Mesendoderm (in vitro differentiated cells): ENCODE measurements at regions not wholly inside any gene's neighbourhood (a gene's known extent, or its start where the extent isn't known, plus 50 kb on each side); places are given as distances from the start of the nearest gene placed in this dataset.

ENCODE experiments used
- DNase-seq: peaks from one replicate; pipeline ENCODE4 v3.0.0; 2013
- H2AK5ac ChIP-seq: 2 replicates; pipeline ENCODE4 v1.6.1; 2013; ENCODE audit warnings: low read length, inconsistent platforms
- H2BK120ac ChIP-seq: 2 replicates; pipeline ENCODE4 v1.6.1; 2013; ENCODE audit warnings: low read depth, mild to moderate bottlenecking, low read length, moderate library complexity, mixed read lengths
- H2BK15ac ChIP-seq: replicated peaks from 2 replicates; pipeline ENCODE4 v1.6.1; 2013; ENCODE audit warnings: low read depth, mild to moderate bottlenecking, moderate library complexity
- H2BK5ac ChIP-seq: 2 replicates; pipeline ENCODE4 v1.6.1; 2013; ENCODE audit warnings: low read length, inconsistent platforms
- H3K18ac ChIP-seq: 2 replicates; pipeline ENCODE4 v1.6.1; 2013; ENCODE audit warnings: mild to moderate bottlenecking, low read length, mixed read lengths
- H3K23ac ChIP-seq: one replicate; pipeline ENCODE4 v1.6.1; 2013; ENCODE audit warnings: low read length
- H3K27ac ChIP-seq: 2 replicates; pipeline ENCODE4 v1.5.1; 2013; ENCODE audit warnings: low read depth, mild to moderate bottlenecking, inconsistent platforms, low read length, moderate library complexity
- H3K27me3 ChIP-seq: 2 replicates; pipeline ENCODE4 v1.6.1; 2013; ENCODE audit warnings: low read length, control low read depth, mild to moderate bottlenecking, inconsistent platforms; ENCODE audit not compliant: insufficient read depth, poor library complexity
- H3K36me3 ChIP-seq: 2 replicates; pipeline ENCODE4 v1.6.1; 2013; ENCODE audit warnings: low read length, inconsistent platforms; ENCODE audit not compliant: control insufficient read depth, insufficient read depth
- H3K4ac ChIP-seq: one replicate; pipeline ENCODE4 v1.6.1; 2013; ENCODE audit warnings: low read depth, mild to moderate bottlenecking, low read length, moderate library complexity
- H3K4me1 ChIP-seq: 2 replicates; pipeline ENCODE4 v1.6.1; 2013; ENCODE audit warnings: low read depth, low read length, inconsistent platforms; ENCODE audit not compliant: control insufficient read depth
- H3K4me2 ChIP-seq: 2 replicates; pipeline ENCODE4 v1.6.1; 2013; ENCODE audit warnings: low read length
- H3K4me3 ChIP-seq: 2 replicates; pipeline ENCODE4 v1.5.1; 2013; ENCODE audit warnings: mild to moderate bottlenecking, low read length
- H3K56ac ChIP-seq: one replicate; pipeline ENCODE4 v1.6.1; 2013; ENCODE audit warnings: low read length
- H3K79me1 ChIP-seq: 2 replicates; pipeline ENCODE4 v1.6.1; 2013; ENCODE audit warnings: low read length, inconsistent platforms
- H3K79me2 ChIP-seq: 2 replicates; pipeline ENCODE4 v1.6.1; 2013; ENCODE audit warnings: mild to moderate bottlenecking, low read length; ENCODE audit not compliant: control insufficient read depth, insufficient read depth
- H3K9ac ChIP-seq: 2 replicates; pipeline ENCODE4 v1.6.1; 2013; ENCODE audit warnings: low read length, inconsistent platforms
- H4K5ac ChIP-seq: one replicate; pipeline ENCODE4 v1.6.1; 2013; ENCODE audit warnings: low read length
- H4K8ac ChIP-seq: one replicate; pipeline ENCODE4 v1.6.1; 2013; ENCODE audit warnings: low read depth, mild to moderate bottlenecking, control low read depth, low read length, moderate library complexity
- WGBS: extraction: QIAGEN DNeasy Blood & Tissue Kit; methylation state at CpG from one replicate; pipeline ENCODE4 v1.1.7; 2013; ENCODE audit warnings: low lambda C conversion rate, missing lambda C conversion rate; ENCODE audit not compliant: insufficient coverage; ENCODE audit errors: extremely low coverage; 5-methylcytosine and 5-hydroxymethylcytosine counted together

DNA sequence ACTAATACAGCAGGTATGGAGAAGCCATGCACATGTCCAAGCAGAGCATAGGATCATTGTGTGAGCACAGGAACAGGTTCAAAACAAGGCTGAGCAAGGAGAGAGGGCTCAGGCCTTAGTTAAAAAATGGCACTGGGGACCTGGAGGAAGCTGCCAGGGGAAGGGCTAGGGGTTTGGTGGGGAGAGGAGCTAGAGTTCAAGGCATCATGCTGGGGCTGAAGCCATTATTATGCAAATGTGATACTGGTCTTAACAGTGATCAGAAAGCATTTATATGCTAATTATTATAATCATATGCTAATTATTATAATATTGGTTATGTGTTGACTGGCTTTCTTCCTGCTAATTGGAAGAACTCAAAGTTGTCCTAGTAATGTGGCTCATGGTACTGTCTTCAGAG lies 546.0 kb upstream of the CFAP20DC start:
- no peak overlapping the region for H2BK15ac ChIP-seq
- no peak overlapping the region for H3K27ac ChIP-seq
- no peak overlapping the region for H3K23ac ChIP-seq
- no peak overlapping the region for H3K18ac ChIP-seq
- no peaks in the 10 kb centered on the region for H3K79me2 ChIP-seq
- no peak overlapping the region for H2AK5ac ChIP-seq
- H2BK5ac ChIP-seq, result no peak overlapping the region
- H3K4ac ChIP-seq, result no peak overlapping the region
- no peak for DNase-seq
- no peak overlapping the region for H2BK120ac ChIP-seq
- H3K79me1 ChIP-seq, result no peaks in the 10 kb centered on the region
- no peaks in the 10 kb centered on the region for H3K4me1 ChIP-seq
- no peak overlapping the region for H3K9ac ChIP-seq
- no peaks in the 10 kb centered on the region for H3K36me3 ChIP-seq
- H4K5ac ChIP-seq, result no peak overlapping the region
- no peaks in the 10 kb centered on the region for H3K27me3 ChIP-seq
- no peak overlapping the region for H3K56ac ChIP-seq
- H3K4me3 ChIP-seq, result no peak overlapping the region
- no peak overlapping the region for H3K4me2 ChIP-seq
- H4K8ac ChIP-seq, result no peak overlapping the region

DNA sequence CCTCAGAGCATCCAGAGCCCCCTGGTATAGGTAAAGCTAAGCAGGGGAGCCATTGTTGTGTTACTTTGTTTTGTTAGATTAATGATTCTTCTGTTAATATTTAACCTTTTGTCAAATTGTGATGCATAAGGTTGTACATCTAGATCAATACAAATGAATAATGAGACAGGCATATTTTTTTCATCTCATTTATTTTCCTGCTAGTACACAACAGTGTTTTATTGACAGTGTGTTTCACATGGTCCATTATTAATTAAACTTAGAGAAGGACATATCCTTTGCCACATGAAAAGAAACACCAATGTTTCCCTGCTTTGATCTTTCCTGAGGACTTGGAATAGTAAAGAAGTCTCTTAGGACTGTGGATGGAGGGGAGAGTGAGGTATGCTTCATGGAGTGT lies 543.6 kb upstream of the CFAP20DC start:
- Histone ChIP-seq H3K36me3 (no peaks in the 10 kb centered on the region), H3K4me1 (no peaks in the 10 kb centered on the region), H3K79me2 (no peaks in the 10 kb centered on the region), H3K23ac (no peak overlapping the region), H3K79me1 (no peaks in the 10 kb centered on the region), H4K8ac (no peak overlapping the region), H3K56ac (no peak overlapping the region), H4K5ac (no peak overlapping the region), H3K9ac (no peak overlapping the region), H3K4me3 (no peak overlapping the region), H3K18ac (no peak overlapping the region), H2BK5ac (no peak overlapping the region), H3K4me2 (no peak overlapping the region), H2AK5ac (no peak overlapping the region), H3K27me3 (no peaks in the 10 kb centered on the region), H2BK15ac (no peak overlapping the region), H3K4ac (no peak overlapping the region), H2BK120ac (no peak overlapping the region), H3K27ac (no peak overlapping the region)
- DNase-seq, result no peak

DNA sequence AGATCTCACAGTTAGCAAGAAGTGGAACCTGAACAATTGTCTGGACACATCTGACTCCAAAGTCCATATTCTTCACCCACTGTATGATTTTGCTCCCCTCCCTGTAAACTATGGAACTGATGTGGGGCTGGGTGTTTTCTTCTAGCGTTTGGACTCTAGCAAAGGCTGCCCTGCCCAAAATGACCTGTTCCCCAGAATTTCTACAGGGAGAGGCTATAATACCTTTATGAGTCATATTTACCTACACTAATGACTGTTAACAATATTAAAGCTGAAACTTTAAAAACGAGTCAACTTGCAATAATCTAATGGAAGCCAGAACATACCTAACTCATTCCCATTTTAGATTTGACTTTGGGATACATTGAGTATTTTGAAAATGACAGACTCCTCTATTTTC lies 531.2 kb upstream of the CFAP20DC start:
- no peak overlapping the region for H4K5ac ChIP-seq
- no peak overlapping the region for H3K4ac ChIP-seq
- H3K9ac ChIP-seq, result no peak overlapping the region
- H3K4me1 ChIP-seq, result no peaks in the 10 kb centered on the region
- no peaks in the 10 kb centered on the region for H3K79me2 ChIP-seq
- WGBS, result no CpG with 5 or more reads among the region's 2 CpGs
- no peak overlapping the region for H3K56ac ChIP-seq
- no peaks in the 10 kb centered on the region for H3K27me3 ChIP-seq
- no peak overlapping the region for H3K4me3 ChIP-seq
- no peak overlapping the region for H2BK120ac ChIP-seq
- H3K18ac ChIP-seq, result no peak overlapping the region
- H3K4me2 ChIP-seq, result no peak overlapping the region
- H3K36me3 ChIP-seq, result no peaks in the 10 kb centered on the region
- no peaks in the 10 kb centered on the region for H3K79me1 ChIP-seq
- H2BK5ac ChIP-seq, result no peak overlapping the region
- H2BK15ac ChIP-seq, result no peak overlapping the region
- no peak for DNase-seq
- no peak overlapping the region for H3K27ac ChIP-seq
- H3K23ac ChIP-seq, result no peak overlapping the region
- H4K8ac ChIP-seq, result no peak overlapping the region
- H2AK5ac ChIP-seq, result no peak overlapping the region

DNA sequence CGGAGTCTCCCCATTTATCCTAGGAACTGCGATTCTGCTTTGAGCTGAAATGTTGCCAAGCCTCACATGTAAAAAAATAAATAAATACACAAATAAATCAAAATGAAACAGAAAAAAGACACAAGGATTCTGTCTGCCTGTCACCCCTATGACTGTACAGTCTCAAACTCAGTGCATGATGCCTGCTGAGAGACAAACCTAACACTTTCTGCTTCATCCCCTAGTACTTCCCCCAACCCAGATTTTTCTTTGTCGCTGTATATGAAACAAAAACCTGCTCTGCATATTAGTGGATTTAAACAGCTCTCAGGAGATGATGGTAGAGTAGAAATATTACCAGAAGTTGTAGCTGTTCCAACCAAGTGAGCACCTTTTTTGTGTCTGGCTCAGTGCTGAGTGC lies 530.7 kb upstream of the CFAP20DC start:
- Histone ChIP-seq H2AK5ac (no peak overlapping the region), H3K23ac (no peak overlapping the region), H3K56ac (no peak overlapping the region), H2BK120ac (no peak overlapping the region), H4K5ac (no peak overlapping the region), H3K4me1 (no peaks in the 10 kb centered on the region), H3K79me1 (no peaks in the 10 kb centered on the region), H3K79me2 (no peaks in the 10 kb centered on the region), H3K4me2 (no peak overlapping the region), H4K8ac (no peak overlapping the region), H3K36me3 (no peaks in the 10 kb centered on the region), H3K4me3 (no peak overlapping the region), H3K27ac (no peak overlapping the region), H3K9ac (no peak overlapping the region), H3K18ac (no peak overlapping the region), H3K4ac (no peak overlapping the region), H2BK5ac (no peak overlapping the region), H3K27me3 (no peaks in the 10 kb centered on the region), H2BK15ac (no peak overlapping the region)
- no CpG with 5 or more reads among the region's 3 CpGs for WGBS
- DNase-seq, result no peak

DNA sequence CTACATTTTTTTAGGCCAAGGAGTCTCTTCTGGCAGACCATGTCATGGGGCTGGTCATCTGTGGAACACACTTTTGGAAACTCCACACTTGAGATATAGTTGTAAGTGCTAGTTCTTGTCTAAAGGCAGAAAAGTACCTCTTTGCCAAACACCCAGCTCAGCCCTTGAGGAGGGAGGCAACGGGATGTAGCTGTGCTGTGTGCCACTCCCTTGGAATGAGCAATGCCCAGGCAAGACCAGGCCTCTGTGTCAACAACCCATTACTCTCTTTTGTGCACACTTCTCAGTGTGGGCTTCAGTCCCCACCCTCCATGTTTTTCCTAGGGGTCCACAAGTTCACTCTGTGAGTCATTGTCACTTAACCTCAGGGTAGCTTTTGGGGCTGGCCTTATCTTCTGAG lies 528.3 kb upstream of the CFAP20DC start:
- Histone ChIP-seq H2AK5ac (no peak overlapping the region), H3K9ac (no peak overlapping the region), H3K4me3 (no peak overlapping the region), H3K27ac (no peak overlapping the region), H3K56ac (no peak overlapping the region), H3K79me2 (no peaks in the 10 kb centered on the region), H4K5ac (no peak overlapping the region), H3K4me2 (no peak overlapping the region), H4K8ac (no peak overlapping the region), H2BK15ac (no peak overlapping the region), H2BK5ac (no peak overlapping the region), H2BK120ac (no peak overlapping the region), H3K79me1 (no peaks in the 10 kb centered on the region), H3K36me3 (no peaks in the 10 kb centered on the region), H3K4me1 (no peaks in the 10 kb centered on the region), H3K23ac (no peak overlapping the region), H3K4ac (no peak overlapping the region), H3K27me3 (no peaks in the 10 kb centered on the region), H3K18ac (no peak overlapping the region)
- no peak for DNase-seq
- WGBS, result no CpG with 5 or more reads among the region's 1 CpG

DNA sequence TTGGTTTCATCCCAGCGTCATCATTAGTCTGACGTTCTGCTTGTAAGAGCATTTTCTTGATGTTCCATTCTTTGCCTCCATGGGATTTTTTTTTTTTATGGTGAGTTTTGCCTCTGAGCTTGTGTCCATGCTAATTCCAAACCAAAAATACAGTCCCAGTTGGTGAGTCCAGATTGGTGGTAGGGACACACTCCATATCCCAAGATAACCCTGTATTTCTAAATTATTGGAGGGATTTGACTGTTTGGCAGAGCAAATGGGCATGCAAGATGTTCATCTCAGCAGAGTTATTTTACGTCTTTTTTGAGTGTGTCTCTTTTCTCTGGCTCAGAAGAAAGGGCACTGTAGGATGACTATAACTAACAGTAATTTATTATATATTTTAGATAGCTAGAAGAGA lies 526.8 kb upstream of the CFAP20DC start:
- Histone ChIP-seq H2BK5ac (no peak overlapping the region), H3K79me2 (no peaks in the 10 kb centered on the region), H3K4me3 (no peak overlapping the region), H3K23ac (no peak overlapping the region), H3K36me3 (no peaks in the 10 kb centered on the region), H3K4me2 (no peak overlapping the region), H2BK15ac (no peak overlapping the region), H3K56ac (no peak overlapping the region), H3K18ac (no peak overlapping the region), H3K9ac (no peak overlapping the region), H4K5ac (no peak overlapping the region), H3K4me1 (no peaks in the 10 kb centered on the region), H3K27me3 (no peaks in the 10 kb centered on the region), H2BK120ac (no peak overlapping the region), H3K27ac (no peak overlapping the region), H2AK5ac (no peak overlapping the region), H4K8ac (no peak overlapping the region), H3K79me1 (no peaks in the 10 kb centered on the region), H3K4ac (no peak overlapping the region)
- DNase-seq, result no peak
- WGBS, result no CpG with 5 or more reads among the region's 3 CpGs
